SHP77 (cell line): ENCODE measurements at regions not wholly inside any gene's neighbourhood (a gene's known extent, or its start where the extent isn't known, plus 50 kb on each side); places are given as distances from the start of the nearest gene placed in this dataset.
"Not testable (repeated sequence)": the region's sequence is repeated elsewhere in the genome, so short reads cannot be mapped to it uniquely, and the experiment has no call there.

Source experiments
- DNase-seq, 2 experiments: peaks; one replicate each; lab custom pipeline; 2025; lab: John Stamatoyannopoulos, UW

DNA sequence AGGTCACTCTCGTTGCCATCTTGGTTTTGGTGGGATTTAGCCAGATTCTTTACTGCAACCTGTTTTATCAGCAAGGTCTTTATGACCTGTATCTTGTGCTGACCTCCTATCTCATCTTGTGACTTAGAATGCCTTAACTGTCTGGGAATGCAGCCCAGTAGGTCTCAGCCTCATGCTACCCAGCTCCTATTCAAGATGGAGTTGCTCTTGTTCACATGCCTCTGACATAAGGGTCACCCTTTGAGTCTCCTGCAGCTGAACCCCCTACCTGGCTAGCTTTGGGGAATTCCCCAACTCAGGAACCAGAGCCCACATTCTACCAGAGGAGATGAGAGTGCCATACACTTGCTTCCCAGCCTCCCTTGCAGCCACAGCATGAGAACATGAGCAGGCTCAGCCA is 123.0 kb upstream of the ARHGEF3 start:
- not testable (repeated sequence) for DNase-seq

GRCh38 chr3:56923526-56924224 is 121.9 kb upstream of the ARHGEF3 start:
- DNase-seq: no peak

DNA sequence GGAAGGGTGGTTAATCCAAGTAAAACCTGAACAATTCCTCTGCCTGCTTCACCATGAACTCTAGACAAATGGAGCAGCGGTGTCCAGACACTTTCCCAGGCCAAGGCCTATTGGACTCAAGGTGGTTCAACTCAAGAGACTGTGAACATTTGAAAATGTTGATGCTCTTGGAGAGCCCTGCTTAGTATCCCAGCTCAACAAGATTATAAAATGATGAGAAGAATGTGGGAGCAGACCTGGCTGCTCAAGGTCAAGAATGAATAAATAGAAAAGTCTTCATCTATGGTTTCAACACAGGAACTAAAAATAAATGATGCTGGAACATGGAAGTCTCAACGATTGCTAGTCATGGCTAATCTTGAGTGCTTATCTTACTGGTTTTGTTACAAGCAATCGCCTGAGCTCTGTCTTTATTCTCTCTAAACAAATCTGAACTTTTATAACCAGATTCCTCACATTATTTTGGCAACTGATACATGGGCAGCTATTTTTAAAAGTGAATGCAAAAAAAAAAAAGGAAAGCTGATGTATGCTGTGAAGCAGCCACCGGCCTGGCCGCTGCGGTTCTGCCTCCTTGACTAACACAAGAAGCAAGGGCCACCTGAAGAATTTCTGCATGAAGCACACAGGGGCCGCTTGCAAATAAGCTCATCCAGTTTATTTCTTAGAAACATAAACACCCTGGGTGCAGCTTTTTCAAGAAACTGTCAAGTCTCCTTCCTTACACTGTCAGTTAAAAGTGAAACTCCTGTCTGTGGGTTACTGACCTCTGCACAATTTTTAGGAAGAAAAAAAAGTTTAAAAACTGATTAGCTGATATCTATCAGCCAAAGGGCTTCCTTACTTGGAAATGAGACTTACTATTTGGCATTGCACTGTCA is 120.1 kb upstream of the ARHGEF3 start:
- DNase-seq: no peak

GRCh38 chr3:56919797-56920195 is 118.0 kb upstream of the ARHGEF3 start:
- DNase-seq: no peak

GRCh38 chr3:56919137-56919796 is 117.5 kb upstream of the ARHGEF3 start:
- DNase-seq: peak in 1 of 2 experiments; percentile 22

DNA sequence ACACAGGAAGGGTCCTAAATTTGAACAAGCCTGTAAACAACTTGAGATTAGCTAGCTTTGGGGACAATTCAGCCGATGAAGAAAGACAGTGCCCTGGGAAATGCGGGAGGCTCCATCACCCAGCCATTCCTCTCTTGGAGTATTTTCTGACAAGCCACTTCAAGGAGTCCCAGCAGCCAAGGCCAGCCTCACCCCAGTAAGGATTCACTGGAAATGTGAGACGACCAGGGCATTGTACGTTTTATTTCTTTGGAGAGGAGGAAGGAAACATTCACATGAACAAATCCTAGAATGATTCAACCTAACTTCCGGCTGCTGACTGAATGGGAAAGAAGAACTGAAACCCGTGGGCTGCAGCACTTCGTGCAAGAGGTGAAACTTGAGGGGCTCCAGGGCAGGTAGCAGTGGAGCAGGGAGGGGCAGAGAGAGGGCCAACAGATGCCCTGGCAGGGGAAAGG is 116.4 kb upstream of the ARHGEF3 start:
- DNase-seq: no peak

GRCh38 chr3:56917361-56918110 is 115.8 kb upstream of the ARHGEF3 start:
- peak; percentile 45 to 58 for DNase-seq

DNA sequence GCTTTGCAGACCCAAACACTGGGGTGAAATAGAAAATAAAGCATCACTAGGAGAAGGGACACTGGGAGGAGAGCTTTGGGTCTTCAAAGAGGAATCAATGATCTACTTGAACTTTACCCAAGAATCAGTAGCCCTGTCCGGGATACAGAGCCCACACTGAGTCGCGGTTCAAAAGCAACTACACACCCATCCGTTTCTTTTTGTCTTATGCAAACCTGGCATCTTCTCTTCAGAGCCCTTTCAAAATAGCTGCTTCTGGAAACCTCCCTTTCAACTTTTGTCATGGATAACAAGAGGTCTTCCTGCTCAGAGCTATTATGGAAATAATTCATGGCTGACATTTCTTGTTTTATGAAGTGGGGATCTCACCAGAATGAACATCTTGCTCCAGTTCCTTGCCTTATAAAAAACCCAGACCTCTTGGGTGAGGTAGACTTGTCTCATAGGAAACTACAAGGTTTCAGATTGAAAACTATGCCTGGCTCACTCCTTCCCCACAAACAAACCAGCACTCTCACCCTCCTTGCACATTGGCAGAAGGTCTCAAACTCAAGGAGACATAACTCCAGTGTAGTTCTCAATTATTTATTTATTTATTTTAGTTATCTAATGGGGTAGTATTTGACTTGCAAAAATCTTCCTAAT is 115.1 kb upstream of the ARHGEF3 start:
- no peak for DNase-seq

GRCh38 chr3:56915966-56916586 is 114.3 kb upstream of the ARHGEF3 start:
- DNase-seq: peak; percentile 63

DNA sequence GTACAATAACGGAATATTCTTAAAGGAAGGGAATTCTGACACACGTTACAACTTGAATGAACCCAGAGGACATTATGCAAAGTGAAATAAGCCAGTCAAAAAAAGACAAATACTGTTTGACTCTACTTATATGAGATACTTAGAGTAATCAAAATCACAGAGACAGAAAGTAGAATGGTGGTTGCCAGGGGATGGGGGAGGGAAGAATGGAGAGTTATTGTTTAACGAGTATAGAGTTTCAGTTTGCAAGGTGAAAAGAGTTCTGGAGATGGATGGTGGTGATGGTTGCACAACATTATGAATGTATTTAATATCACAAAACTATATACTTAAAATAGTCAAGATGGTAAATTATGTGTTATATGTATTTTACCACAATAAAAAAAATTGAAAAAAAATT is 112.9 kb upstream of the ARHGEF3 start:
- DNase-seq: no peak

DNA sequence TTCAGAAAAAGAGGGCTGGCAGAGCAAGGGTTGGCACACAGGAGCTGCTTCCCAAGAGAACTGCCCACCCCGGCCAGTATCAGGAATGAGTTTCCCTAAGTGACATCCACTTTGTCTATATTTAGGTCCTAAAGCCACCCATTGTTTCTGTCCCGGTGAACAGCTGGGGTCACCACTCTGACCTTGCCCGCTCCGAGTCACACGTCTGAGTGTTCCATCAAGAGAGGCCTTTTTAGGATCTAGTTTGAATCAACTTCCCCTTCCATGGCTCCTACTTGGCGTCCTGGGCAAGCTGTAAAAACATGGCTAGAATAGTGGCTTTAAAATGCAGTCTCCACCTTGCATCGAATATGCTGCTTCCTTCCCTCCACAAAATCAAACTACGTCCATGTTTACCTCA is 109.6 kb upstream of the ARHGEF3 start:
- DNase-seq: peak in 1 of 2 experiments; percentile 10

- DNase-seq: no peak
Measured at GRCh38 chr3:56909349-56909748, 107.6 kb upstream of the ARHGEF3 start.

DNA sequence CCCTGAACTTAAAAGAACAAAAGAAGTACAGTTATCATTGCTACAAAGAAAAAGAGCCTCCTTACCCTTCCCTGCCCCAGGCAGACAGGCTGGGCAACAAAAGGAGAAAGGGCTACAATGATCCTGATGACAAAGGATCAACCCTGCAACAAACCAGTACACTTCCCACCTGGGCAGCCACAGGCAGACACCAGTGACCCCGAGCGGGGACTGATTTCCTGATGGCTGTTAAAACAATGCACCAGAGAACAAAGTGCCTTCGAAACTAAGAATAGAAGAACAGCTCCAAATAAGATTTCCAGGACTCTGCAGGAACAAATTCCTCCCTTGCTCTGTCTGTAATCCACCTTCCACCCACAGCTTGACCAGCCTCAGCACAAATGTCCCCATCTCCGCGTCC is 106.3 kb upstream of the ARHGEF3 start:
- DNase-seq: no peak

GRCh38 chr3:56904552-56905215 is 102.9 kb upstream of the ARHGEF3 start:
- DNase-seq: no peak

DNA sequence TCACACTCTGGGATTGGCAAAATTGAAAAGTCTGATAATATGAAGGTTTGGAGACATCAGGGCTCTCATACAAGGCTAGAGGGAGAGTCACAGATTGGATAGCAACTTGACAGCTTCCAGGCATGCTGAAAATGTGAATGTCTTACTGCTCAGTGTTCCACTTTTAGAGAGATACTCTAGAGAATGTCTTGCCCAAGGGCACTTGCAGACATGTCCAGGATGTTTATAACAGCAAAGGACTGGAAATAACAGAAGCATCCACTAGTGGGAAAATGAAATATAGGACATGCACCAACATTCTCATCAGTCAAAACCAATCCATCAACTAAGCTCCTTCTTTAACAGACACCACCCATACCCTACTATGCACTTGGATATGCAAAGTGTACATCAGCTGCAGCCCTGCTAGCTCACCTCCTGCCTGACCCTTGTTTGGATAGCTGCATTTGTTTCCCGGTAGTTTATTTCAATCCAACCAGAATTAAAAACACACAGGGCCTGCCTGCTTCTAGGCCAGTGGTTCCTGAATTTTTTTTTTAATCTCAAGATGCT is 101.6 kb upstream of the ARHGEF3 start:
- DNase-seq: peak in 1 of 2 experiments; percentile 7

DNA sequence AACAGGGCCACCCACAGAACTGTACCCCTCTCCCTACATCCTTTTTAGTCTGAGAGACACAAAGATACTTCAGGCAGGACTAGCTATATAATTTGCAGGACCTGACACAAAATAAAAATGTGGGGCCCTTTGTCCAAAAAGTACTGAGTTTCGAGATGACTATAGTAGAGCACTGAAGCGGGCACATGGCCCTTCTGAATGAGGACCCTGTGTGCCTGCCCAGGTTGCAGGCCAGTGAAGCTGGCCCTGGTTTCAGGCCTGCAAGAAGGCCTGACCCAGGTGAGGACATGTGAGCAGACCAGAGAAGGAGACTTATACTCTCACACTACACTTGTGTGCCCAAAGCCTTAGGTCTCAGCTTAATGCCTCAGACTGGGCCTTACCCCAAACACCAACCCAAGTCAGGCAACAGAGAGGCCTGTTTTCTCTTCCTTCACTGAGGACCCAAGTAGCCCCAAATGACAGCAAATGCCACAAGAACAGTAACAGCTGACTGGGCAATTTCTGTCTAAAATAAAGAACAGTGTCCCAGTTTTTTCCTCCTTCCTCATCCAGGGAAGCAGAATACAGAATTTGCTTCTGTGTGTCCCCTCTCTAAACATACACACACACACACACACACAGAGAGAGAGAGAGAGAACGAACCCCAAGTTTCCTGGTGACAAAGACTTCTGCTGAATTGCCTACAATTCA is 100.9 kb upstream of the ARHGEF3 start:
- DNase-seq: no peak

DNA sequence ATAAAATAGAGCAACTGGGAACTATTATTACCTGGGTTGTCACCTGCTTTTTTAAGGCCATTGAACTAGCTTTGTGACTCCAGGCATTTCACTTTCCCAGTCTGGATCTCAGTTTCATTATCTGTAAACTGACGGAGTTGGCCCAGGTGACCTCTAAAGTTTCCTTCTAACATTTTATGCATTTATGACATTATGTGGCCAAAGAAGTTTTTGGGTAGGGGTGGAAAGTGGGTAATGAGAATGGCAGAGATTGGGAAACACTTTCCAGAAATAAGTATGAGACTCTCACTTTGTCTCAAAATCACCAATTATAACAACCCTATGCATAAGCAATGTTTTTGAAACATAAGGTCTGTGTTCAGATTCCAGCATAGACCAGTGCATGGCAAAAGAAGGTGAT is 99.1 kb upstream of the ARHGEF3 start:
- no peak for DNase-seq

- no peak for DNase-seq
Measured at GRCh38 chr3:56899851-56900250, 98.1 kb upstream of the ARHGEF3 start.

DNA sequence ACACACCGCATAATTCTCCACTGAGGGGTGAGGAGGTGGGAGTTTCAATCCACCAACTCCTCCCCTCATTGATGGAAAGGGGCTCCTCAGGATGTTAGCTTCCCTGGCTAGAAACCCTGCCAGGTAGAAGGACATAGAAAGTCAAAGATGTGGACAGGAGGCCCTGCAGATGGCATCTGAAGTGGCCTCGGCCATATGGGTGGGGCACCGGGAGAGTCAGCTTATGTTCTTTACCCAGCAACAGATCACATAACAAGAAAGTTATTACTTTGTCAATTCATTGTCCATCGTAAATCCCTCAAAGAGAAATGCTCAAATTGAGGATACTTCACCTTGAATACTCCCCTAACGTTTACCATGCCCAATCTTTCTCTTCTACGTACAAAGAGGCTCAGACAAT is 97.3 kb upstream of the ARHGEF3 start:
- DNase-seq: no peak
